SK-N-SH treated with all-trans-retinoic acid at 6 μM for 48 hours (cell line): ENCODE measurements at regions not wholly inside any gene's neighbourhood (a gene's known extent, or its start where the extent isn't known, plus 50 kb on each side); places are given as distances from the start of the nearest gene placed in this dataset.

Source experiments
- ATAC-seq: fragments of 200-7000 bp; cut with Tn5 transposase; 3 replicates; pipeline ENCODE4 v1.9.1; 2020; ENCODE audit warnings: mild to moderate bottlenecking, moderate library complexity
- ARNTL ChIP-seq: fragments of 450-650 bp; formaldehyde crosslinking; IDR thresholded peaks from 2 replicates; pipeline ENCODE4 v1.5.0; 2020; ENCODE audit warnings: low read depth, mild to moderate bottlenecking, moderate library complexity, borderline replicate concordance
- CREB5 ChIP-seq: fragments of 250-450 bp; sonication (Bioruptor Pico); IDR thresholded peaks from 2 replicates; pipeline ENCODE4 v1.5.1; 2020; ENCODE audit warnings: low read depth, mild to moderate bottlenecking, moderate library complexity
- CSDC2 ChIP-seq: fragments of 250-450 bp; sonication (Bioruptor Pico); IDR thresholded peaks from 2 replicates; pipeline ENCODE4 v1.5.0; 2020; ENCODE audit warnings: mild to moderate bottlenecking, moderate library complexity
- CSRNP3 ChIP-seq: fragments of 250-450 bp; sonication (Bioruptor Pico); IDR thresholded peaks from 2 replicates; pipeline ENCODE4 v1.5.1; 2021; ENCODE audit warnings: mild to moderate bottlenecking, moderate library complexity
- ESRRG ChIP-seq: fragments of 250-450 bp; sonication (Bioruptor Pico); IDR thresholded peaks from 2 replicates; pipeline ENCODE4 v1.6.1; 2021; ENCODE audit warnings: mild to moderate bottlenecking
- GLIS3 ChIP-seq: fragments of 250-450 bp; sonication (Bioruptor Pico); IDR thresholded peaks from 2 replicates; pipeline ENCODE4 v1.5.0; 2020; ENCODE audit warnings: mild to moderate bottlenecking, moderate library complexity
- ISL1 ChIP-seq: fragments of 250-450 bp; sonication (Bioruptor Pico); IDR thresholded peaks from 2 replicates; pipeline ENCODE4 v2.1.2; 2022; ENCODE audit warnings: mild to moderate bottlenecking, moderate library complexity
- OSR1 ChIP-seq: fragments of 250-450 bp; sonication (Bioruptor Pico); IDR thresholded peaks from 2 replicates; pipeline ENCODE4 v1.8.0; 2022; ENCODE audit warnings: moderate library complexity, mild to moderate bottlenecking, inconsistent platforms
- PPARA ChIP-seq: fragments of 250-450 bp; sonication (Bioruptor Pico); IDR thresholded peaks from 2 replicates; pipeline ENCODE4 v1.5.0; 2020; ENCODE audit warnings: mild to moderate bottlenecking, borderline replicate concordance
- RARB ChIP-seq: fragments of 250-450 bp; sonication (Bioruptor Pico); IDR thresholded peaks from 2 replicates; pipeline ENCODE4 v1.8.0; 2021; ENCODE audit warnings: mild to moderate bottlenecking, moderate library complexity
- SNAI2 ChIP-seq: fragments of 250-450 bp; sonication (Bioruptor Pico); IDR thresholded peaks from 2 replicates; pipeline ENCODE4 v1.5.0; 2020; ENCODE audit warnings: mild to moderate bottlenecking, moderate library complexity
- TCF4 ChIP-seq: fragments of 250-450 bp; sonication (Bioruptor Pico); IDR thresholded peaks from 2 replicates; pipeline ENCODE4 v1.8.0; 2021; ENCODE audit warnings: mild to moderate bottlenecking, moderate library complexity, borderline replicate concordance
- TOX ChIP-seq: fragments of 250-450 bp; sonication (Bioruptor Pico); IDR thresholded peaks from 2 replicates; pipeline ENCODE4 v1.8.0; 2021; ENCODE audit warnings: mild to moderate bottlenecking, moderate library complexity, borderline replicate concordance
- TSHZ2 ChIP-seq: fragments of 250-450 bp; sonication (Bioruptor Pico); IDR thresholded peaks from 2 replicates; pipeline ENCODE4 v1.5.0; 2020; ENCODE audit warnings: mild to moderate bottlenecking, moderate library complexity
- ZC3H10 ChIP-seq: fragments of 250-450 bp; sonication (Bioruptor Pico); IDR thresholded peaks from 2 replicates; pipeline ENCODE4 v1.5.1; 2021; ENCODE audit warnings: mild to moderate bottlenecking, moderate library complexity
- ZFP3 ChIP-seq: fragments of 250-450 bp; sonication (Bioruptor Pico); IDR thresholded peaks from 2 replicates; pipeline ENCODE4 v1.5.0; 2020; ENCODE audit warnings: mild to moderate bottlenecking, moderate library complexity
- ZFP30 ChIP-seq: fragments of 450-650 bp; formaldehyde crosslinking; IDR thresholded peaks from 2 replicates; pipeline ENCODE4 v1.5.0; 2022; ENCODE audit warnings: mild to moderate bottlenecking, moderate library complexity
- ZNF565 ChIP-seq: fragments of 450-650 bp; formaldehyde crosslinking; conservative IDR thresholded peaks from 2 replicates; pipeline ENCODE4 v1.5.0; 2020; ENCODE audit warnings: low read depth, mild to moderate bottlenecking, moderate library complexity
- ZNF8 ChIP-seq: fragments of 450-650 bp; formaldehyde crosslinking; IDR thresholded peaks from 2 replicates; pipeline ENCODE4 v1.5.0; 2020; ENCODE audit warnings: mild to moderate bottlenecking, moderate library complexity
- TF ChIP-seq, protein P1 (sequence below): fragments of 250-450 bp; sonication (Bioruptor Pico); IDR thresholded peaks from 2 replicates; pipeline ENCODE4 v1.8.0; 2021; ENCODE audit warnings: low read depth, mild to moderate bottlenecking, moderate library complexity, borderline replicate concordance

GRCh38 chr4:83767067-83767466 is 231.2 kb downstream of the GPAT3 start (continued):
- TF ChIP-seq ZC3H10 (no peak), CSRNP3 (CRISPR knock-in tag) (no peak), PPARA (CRISPR knock-in tag) (no peak)

DNA sequence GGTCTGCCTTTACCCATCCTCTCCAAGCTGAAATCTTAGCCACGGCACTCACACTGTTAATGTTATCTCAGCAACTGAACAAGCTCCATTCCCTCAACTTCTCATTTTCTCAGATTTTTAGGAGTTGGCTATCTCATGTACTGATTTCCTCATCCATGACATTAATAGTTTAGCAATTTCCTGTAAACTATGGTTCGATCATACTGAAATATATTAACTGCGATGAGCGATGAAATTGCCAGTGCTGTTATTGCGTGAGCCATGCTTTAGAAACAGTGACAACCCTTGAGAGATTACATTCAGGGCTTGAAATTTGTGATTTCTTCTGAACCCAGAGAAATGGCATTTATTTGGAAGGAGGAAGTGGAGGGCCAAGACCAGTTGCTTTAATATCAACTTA is 223.7 kb downstream of the GPAT3 start:
- TF ChIP-seq, protein P1, sequence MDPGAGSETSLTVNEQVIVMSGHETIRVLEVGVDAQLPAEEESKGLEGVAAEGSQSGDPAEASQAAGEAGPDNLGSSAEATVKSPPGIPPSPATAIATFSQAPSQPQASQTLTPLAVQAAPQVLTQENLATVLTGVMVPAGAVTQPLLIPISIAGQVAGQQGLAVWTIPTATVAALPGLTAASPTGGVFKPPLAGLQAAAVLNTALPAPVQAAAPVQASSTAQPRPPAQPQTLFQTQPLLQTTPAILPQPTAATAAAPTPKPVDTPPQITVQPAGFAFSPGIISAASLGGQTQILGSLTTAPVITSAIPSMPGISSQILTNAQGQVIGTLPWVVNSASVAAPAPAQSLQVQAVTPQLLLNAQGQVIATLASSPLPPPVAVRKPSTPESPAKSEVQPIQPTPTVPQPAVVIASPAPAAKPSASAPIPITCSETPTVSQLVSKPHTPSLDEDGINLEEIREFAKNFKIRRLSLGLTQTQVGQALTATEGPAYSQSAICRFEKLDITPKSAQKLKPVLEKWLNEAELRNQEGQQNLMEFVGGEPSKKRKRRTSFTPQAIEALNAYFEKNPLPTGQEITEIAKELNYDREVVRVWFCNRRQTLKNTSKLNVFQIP (CRISPR knock-in tag): no peak
- TF ChIP-seq SNAI2 (CRISPR knock-in tag): no peak
- no peak for TF ChIP-seq TCF4 (CRISPR knock-in tag)
- no peak for TF ChIP-seq ZC3H10
- no peak for TF ChIP-seq PPARA (CRISPR knock-in tag)
- TF ChIP-seq TOX (CRISPR knock-in tag): no peak
- TF ChIP-seq TSHZ2 (CRISPR knock-in tag): no peak
- no peak for TF ChIP-seq ZFP30
- TF ChIP-seq, all 23 proteins: peak for 0
- no peak for ATAC-seq

- no peak for ATAC-seq
- TF ChIP-seq ARNTL (CRISPR knock-in tag) (no peak), ZFP30 (no peak), ESRRG (CRISPR knock-in tag) (no peak), RARB (CRISPR knock-in tag) (no peak), ISL1 (CRISPR knock-in tag) (no peak), CSDC2 (no peak), ZNF565 (CRISPR knock-in tag) (no peak), OSR1 (CRISPR knock-in tag) (no peak)
- TF ChIP-seq, all 23 proteins: peak for 0
Measured at GRCh38 chr4:83758285-83758684, 222.4 kb downstream of the GPAT3 start.

DNA sequence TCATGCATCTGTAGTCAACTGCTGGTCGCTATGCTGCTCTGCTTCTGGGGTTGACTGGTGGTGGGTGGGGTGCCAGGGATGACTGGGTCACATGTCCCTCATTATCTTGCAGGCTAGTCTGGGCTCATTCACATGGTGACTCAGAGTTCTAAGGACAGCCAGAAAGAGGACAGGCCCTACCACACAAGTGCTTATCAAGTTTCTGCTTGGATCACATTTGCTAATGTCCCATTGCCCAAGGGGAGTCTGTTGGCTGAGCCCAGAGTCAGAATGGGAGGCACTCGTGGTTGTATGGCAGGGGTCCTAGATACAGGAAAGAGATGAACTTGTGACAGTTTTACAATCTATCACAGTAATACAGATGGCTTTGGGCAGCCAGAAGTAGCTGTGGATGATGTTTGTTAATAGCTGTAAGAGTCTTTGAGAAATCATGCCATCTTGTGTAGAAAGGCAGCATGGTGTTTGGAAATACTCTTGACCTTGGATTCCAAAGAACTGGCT is 221.3 kb downstream of the GPAT3 start:
- no peak for ATAC-seq
- TF ChIP-seq GLIS3 (CRISPR knock-in tag) (no peak), ZNF8 (no peak), TCF4 (CRISPR knock-in tag) (no peak), ZC3H10 (no peak), SNAI2 (CRISPR knock-in tag) (no peak), ZFP3 (CRISPR knock-in tag) (no peak), TSHZ2 (CRISPR knock-in tag) (no peak), ZNF565 (CRISPR knock-in tag) (no peak), CSDC2 (no peak), CREB5 (no peak), PPARA (CRISPR knock-in tag) (no peak), ISL1 (CRISPR knock-in tag) (no peak), OSR1 (CRISPR knock-in tag) (no peak), ARNTL (CRISPR knock-in tag) (no peak), ZFP30 (no peak)
- TF ChIP-seq, protein P1 (CRISPR knock-in tag): no peak
